Left ventricle myocardium superior (tissue), 1 donor: ENCODE measurements at regions not wholly inside any gene's neighbourhood (a gene's known extent, or its start where the extent isn't known, plus 50 kb on each side); places are given as distances from the start of the nearest gene placed in this dataset.

Experiments
- ATAC-seq: fragments of 200-7000 bp; cut with Tn5 transposase; one replicate; pipeline ENCODE4 v1.9.1; 2020; ENCODE audit warnings: mild to moderate bottlenecking, moderate library complexity
- DNase-seq: peaks from one replicate; pipeline ENCODE4 v3.0.0-alpha.2; 2020
- intact Hi-C: fragments of 100-400 bp; cut with micrococcal nuclease; formaldehyde crosslinking; loops from one replicate; pipeline ENCODE4 v1.11.0; 2022
- donor health status: DM: no; HTN: yes; CAD: no; lungs with severe emphysema.

- ATAC-seq = no peak
- intact Hi-C loops = no loop called here
- DNase-seq = no peak
Measured at GRCh38 chr19:23855676-23856075, 59.0 kb upstream of the ZNF726 start.

- intact Hi-C loops = no loop called here
- no peak for ATAC-seq
- DNase-seq = no peak
Measured at GRCh38 chr19:23851966-23852365, 62.7 kb upstream of the ZNF726 start.

GRCh38 chr19:23832717-23833327 is 74.1 kb upstream of the ZNF681 start:
- no peak for ATAC-seq
- no peak for DNase-seq
- intact Hi-C loops = no loop called here

- ATAC-seq = no peak
- intact Hi-C loops = no loop called here
- DNase-seq = no peak
Measured at GRCh38 chr19:23823952-23824389, 65.3 kb upstream of the ZNF681 start.

- intact Hi-C loops = no loop called here
- DNase-seq = no peak
- ATAC-seq = no peak
Measured at GRCh38 chr19:23822735-23823134, 64.0 kb upstream of the ZNF681 start.

GRCh38 chr19:23817519-23817918 is 58.8 kb upstream of the ZNF681 start:
- intact Hi-C loops = no loop called here
- DNase-seq (peak; percentile 34), ATAC-seq (no peak)

- DNase-seq (no peak), ATAC-seq (no peak)
- intact Hi-C loops = no loop called here
Measured at GRCh38 chr19:23810496-23810895, 51.8 kb upstream of the ZNF681 start.
